ENCODE measurements at regions not wholly inside any gene's neighbourhood (a gene's known extent, or its start where the extent isn't known, plus 50 kb on each side); places are given as distances from the start of the nearest gene placed in this dataset.

- Mint-ChIP-seq H3K27me3 (ENCODE audit: insufficient read depth) (peaks cover 10% of the 10 kb centered on the region), H3K9me3 (no peaks in the 10 kb centered on the region), H3K4me3 (no peak overlapping the region), H3K27ac (no peak overlapping the region), H3K4me1 (ENCODE audit: low read depth) (no peaks in the 10 kb centered on the region), H3K36me3 (ENCODE audit: low read depth) (no peaks in the 10 kb centered on the region)
- DNase-seq (ENCODE audit: low spot score) = no peak
- intact Hi-C loops (cut with micrococcal nuclease) = no loop called here
These were observed 89.2 kb downstream of the RIPK4 start for GRCh38 chr21:41677671-41678015.

GRCh38 chr21:41676198-41676597 lies 90.7 kb downstream of the RIPK4 start:
- Mint-ChIP-seq H3K4me3 (no peak overlapping the region), H3K9me3 (no peaks in the 10 kb centered on the region), H3K27ac (no peak overlapping the region), H3K4me1 (ENCODE audit: low read depth) (peaks cover 8% of the 10 kb centered on the region), H3K36me3 (ENCODE audit: low read depth) (no peaks in the 10 kb centered on the region), H3K27me3 (ENCODE audit: insufficient read depth) (peaks cover 10% of the 10 kb centered on the region)
- DNase-seq (ENCODE audit: low spot score) = no peak
- intact Hi-C loops (cut with micrococcal nuclease) = no loop called here

GRCh38 chr21:41675574-41675973 lies 91.3 kb downstream of the RIPK4 start:
- no peak overlapping the region for H3K4me3 Mint-ChIP-seq
- peaks cover 10% of the 10 kb centered on the region for H3K4me1 Mint-ChIP-seq (ENCODE audit: low read depth)

DNA sequence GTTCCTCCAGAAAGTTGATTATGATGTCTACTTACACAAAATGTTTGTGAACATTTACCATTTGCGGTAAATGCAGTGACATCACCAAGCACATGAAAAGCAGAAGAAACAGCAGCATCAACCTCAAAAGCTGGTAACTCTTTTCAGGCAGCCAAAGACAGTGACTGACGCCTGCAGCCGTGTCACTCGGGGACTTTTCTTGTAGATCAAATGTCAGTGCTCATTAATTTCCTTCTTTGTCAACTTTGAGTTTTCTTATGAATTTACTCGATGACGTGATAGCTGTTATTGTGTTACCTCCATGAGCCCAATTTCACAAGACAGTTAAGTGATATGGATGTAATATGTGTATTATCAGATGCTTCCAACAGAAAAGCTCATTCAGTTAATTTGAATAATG lies 92.5 kb downstream of the RIPK4 start:
- intact Hi-C loops (cut with micrococcal nuclease) = no loop called here
- H3K9me3 Mint-ChIP-seq = no peaks in the 10 kb centered on the region
- H3K36me3 Mint-ChIP-seq (ENCODE audit: low read depth) = no peaks in the 10 kb centered on the region
- H3K4me3 Mint-ChIP-seq = no peak overlapping the region
- H3K27me3 Mint-ChIP-seq (ENCODE audit: insufficient read depth) = peaks cover 10% of the 10 kb centered on the region
- no peak for DNase-seq (ENCODE audit: low spot score)
- H3K27ac Mint-ChIP-seq = no peak overlapping the region
- peaks cover 10% of the 10 kb centered on the region for H3K4me1 Mint-ChIP-seq (ENCODE audit: low read depth)

More at GRCh38 chr21:41675574-41675973, 91.3 kb downstream of the RIPK4 start:
- peaks cover 10% of the 10 kb centered on the region for H3K27me3 Mint-ChIP-seq (ENCODE audit: insufficient read depth)
- no peak overlapping the region for H3K27ac Mint-ChIP-seq
- no peaks in the 10 kb centered on the region for H3K36me3 Mint-ChIP-seq (ENCODE audit: low read depth)
- intact Hi-C loops (cut with micrococcal nuclease) = no loop called here
- H3K9me3 Mint-ChIP-seq = no peaks in the 10 kb centered on the region
- DNase-seq (ENCODE audit: low spot score) = no peak

DNA sequence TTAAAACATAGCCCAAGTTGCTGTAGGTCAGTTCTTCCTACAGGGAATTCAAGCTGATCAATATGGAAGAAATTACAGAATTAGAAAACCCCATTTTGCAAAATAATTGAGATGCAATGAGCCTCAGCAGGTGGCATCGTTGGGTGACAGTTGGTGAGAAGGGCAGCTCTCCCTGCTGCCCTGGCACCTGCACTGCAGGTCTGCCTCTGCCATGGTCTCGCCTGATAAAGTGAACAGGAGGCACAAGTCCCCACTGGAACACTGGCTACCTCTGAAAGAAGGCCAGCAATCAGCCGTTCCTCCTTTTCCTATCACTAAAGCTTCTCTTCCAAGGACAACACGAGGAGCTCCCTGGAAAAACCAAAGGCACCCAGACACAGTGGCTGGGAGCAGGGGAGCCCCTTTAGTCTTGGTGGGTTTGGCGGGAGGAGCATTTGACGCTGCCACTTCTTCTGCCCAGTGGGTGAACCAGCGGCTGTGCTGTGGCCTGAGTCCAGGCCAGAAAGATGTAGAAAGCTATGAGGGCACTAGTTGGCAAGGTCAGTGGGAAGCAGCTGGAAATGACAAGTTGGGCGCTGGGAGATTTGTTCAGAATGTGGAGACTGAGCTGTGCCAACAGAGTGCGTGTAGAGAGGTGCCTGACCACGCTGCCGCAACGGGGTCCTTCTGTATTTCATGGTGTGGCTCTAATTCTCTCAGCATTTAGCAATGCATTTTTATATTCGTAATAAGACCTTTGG lies 93.1 kb downstream of the RIPK4 start:
- no peak for DNase-seq (ENCODE audit: low spot score)
- peaks cover 10% of the 10 kb centered on the region for H3K4me1 Mint-ChIP-seq (ENCODE audit: low read depth)
- H3K27ac Mint-ChIP-seq = no peak overlapping the region
- H3K4me3 Mint-ChIP-seq = no peak overlapping the region
- H3K9me3 Mint-ChIP-seq = no peaks in the 10 kb centered on the region
- no peaks in the 10 kb centered on the region for H3K36me3 Mint-ChIP-seq (ENCODE audit: low read depth)
- intact Hi-C loops (cut with micrococcal nuclease) = no loop called here
- peaks cover 7% of the 10 kb centered on the region for H3K27me3 Mint-ChIP-seq (ENCODE audit: insufficient read depth)

DNA sequence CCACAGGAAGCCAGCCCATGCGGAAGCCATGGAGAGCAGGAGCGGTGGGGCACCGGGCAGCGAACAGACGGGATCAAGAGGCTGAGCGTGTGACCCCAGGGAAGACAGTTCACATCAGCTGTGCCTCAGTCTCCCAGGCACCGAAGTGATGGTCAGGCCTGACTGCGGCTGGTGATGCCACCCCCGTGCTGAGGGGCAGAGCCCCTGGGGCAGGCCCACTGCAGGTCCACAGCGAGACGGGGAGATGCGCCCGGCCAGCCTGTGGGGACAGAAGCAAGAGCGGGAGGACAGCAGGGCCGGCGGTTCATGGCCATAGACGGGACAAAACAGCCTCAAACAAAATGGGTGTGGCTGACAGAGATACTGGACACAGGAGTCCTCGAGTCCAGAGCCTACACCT lies 93.8 kb downstream of the RIPK4 start:
- H3K9me3 Mint-ChIP-seq = no peaks in the 10 kb centered on the region
- no peak for DNase-seq (ENCODE audit: low spot score)
- H3K4me1 Mint-ChIP-seq (ENCODE audit: low read depth) = peaks cover 10% of the 10 kb centered on the region
- H3K36me3 Mint-ChIP-seq (ENCODE audit: low read depth) = no peaks in the 10 kb centered on the region
- peaks cover 7% of the 10 kb centered on the region for H3K27me3 Mint-ChIP-seq (ENCODE audit: insufficient read depth)
- H3K27ac Mint-ChIP-seq = no peak overlapping the region
- intact Hi-C loops (cut with micrococcal nuclease) = no loop called here
- H3K4me3 Mint-ChIP-seq = no peak overlapping the region

GRCh38 chr21:41672543-41672915 lies 94.3 kb downstream of the RIPK4 start:
- no peak overlapping the region for H3K27ac Mint-ChIP-seq
- H3K4me1 Mint-ChIP-seq (ENCODE audit: low read depth) = peaks cover 10% of the 10 kb centered on the region
- DNase-seq (ENCODE audit: low spot score) = no peak
- intact Hi-C loops (cut with micrococcal nuclease) = no loop called here
- no peak overlapping the region for H3K4me3 Mint-ChIP-seq
- no peaks in the 10 kb centered on the region for H3K36me3 Mint-ChIP-seq (ENCODE audit: low read depth)
- H3K27me3 Mint-ChIP-seq (ENCODE audit: insufficient read depth) = peaks cover 7% of the 10 kb centered on the region
- no peaks in the 10 kb centered on the region for H3K9me3 Mint-ChIP-seq

DNA sequence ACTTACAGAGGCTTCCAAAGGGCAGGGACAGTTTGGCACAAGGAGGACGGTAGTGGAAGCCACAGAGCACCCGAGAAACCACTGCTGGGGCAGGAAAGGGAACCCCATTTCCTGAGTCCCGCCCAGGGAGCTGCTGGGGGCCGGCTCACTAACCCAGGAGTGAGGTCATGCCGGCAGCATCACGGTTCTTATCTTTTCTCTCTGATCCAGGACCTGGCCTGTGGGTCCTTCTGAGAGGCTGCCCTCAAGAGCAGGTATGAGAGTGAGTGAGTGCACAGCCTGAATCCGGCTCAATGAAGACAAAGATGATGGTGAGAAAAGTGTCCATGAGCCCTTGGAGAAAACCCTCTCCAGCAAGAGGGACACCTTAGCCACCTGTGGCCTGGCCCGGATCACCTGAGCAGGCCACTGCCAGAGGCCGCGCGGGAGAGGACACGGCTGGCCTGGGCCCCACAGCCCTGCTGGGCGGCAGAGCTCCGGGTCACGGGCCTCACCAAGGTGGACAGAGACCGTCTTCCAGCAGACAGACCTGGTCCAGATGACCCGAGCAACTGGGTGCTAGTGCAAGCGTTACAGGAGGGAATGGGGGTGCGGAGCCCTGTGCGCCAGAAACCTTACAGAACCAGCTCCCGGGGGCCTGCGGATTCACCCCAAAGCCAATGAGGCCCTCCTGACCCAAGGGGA lies 94.9 kb downstream of the RIPK4 start:
- no peak overlapping the region for H3K4me3 Mint-ChIP-seq
- no peak overlapping the region for H3K27ac Mint-ChIP-seq
- H3K36me3 Mint-ChIP-seq (ENCODE audit: low read depth) = no peaks in the 10 kb centered on the region
- peaks cover 7% of the 10 kb centered on the region for H3K27me3 Mint-ChIP-seq (ENCODE audit: insufficient read depth)
- H3K4me1 Mint-ChIP-seq (ENCODE audit: low read depth) = peaks cover 10% of the 10 kb centered on the region
- H3K9me3 Mint-ChIP-seq = no peaks in the 10 kb centered on the region
- DNase-seq (ENCODE audit: low spot score) = no peak
- intact Hi-C loops (cut with micrococcal nuclease) = no loop called here

GRCh38 chr21:41671212-41671762 lies 95.6 kb downstream of the RIPK4 start:
- no peaks in the 10 kb centered on the region for H3K36me3 Mint-ChIP-seq (ENCODE audit: low read depth)

DNA sequence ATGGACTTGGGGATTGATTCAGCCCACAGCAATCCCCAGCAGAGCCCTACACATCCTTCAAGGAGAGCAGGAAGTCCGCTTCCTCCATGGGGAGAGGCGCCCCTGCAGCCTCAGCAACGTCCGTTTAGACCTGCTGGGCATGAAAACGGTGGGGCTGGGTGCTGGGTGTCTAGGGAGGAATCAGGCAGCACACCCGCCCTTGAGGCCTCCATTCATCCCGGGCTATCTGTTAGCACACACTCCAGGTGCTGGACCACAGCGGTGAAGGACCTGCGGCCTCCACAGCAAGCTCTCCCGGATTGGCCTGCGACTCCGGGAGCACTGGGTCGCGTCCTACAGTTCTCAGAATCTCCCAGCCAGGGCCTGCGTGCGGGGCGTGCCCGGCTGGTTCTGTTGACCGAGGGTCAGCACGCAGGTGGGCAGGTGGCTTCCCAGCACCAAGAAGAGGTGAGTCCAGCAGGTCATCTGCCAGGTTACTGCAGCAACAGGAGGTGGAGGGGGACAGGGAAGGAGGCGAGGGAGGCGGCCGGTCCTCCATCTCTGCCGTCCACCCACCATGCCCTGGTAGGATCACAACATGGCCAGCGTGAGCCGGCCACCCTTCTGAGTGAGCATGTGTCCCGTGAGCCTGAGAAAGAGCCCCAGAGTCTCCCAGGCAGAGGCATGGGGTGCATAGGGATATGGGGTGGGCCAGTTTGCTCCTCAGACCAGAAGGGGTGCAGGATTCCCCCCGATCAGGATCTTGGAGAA lies 96.6 kb downstream of the RIPK4 start:
- Mint-ChIP-seq H3K27me3 (ENCODE audit: insufficient read depth) (peaks cover 4% of the 10 kb centered on the region), H3K9me3 (no peaks in the 10 kb centered on the region), H3K4me3 (no peak overlapping the region), H3K27ac (no peak overlapping the region), H3K36me3 (ENCODE audit: low read depth) (no peaks in the 10 kb centered on the region), H3K4me1 (ENCODE audit: low read depth) (peaks cover 10% of the 10 kb centered on the region)
- DNase-seq (ENCODE audit: low spot score) = no peak
- intact Hi-C loops (cut with micrococcal nuclease) = no loop called here

More at GRCh38 chr21:41671212-41671762, 95.6 kb downstream of the RIPK4 start:
- peaks cover 7% of the 10 kb centered on the region for H3K27me3 Mint-ChIP-seq (ENCODE audit: insufficient read depth)
- no peak for DNase-seq (ENCODE audit: low spot score)
- no peak overlapping the region for H3K27ac Mint-ChIP-seq
- H3K4me1 Mint-ChIP-seq (ENCODE audit: low read depth) = peaks cover 10% of the 10 kb centered on the region
- H3K4me3 Mint-ChIP-seq = no peak overlapping the region
- intact Hi-C loops (cut with micrococcal nuclease) = no loop called here
- H3K9me3 Mint-ChIP-seq = no peaks in the 10 kb centered on the region

- Mint-ChIP-seq H3K4me1 (ENCODE audit: low read depth) (peaks cover 10% of the 10 kb centered on the region), H3K27ac (no peak overlapping the region), H3K4me3 (no peak overlapping the region), H3K9me3 (no peaks in the 10 kb centered on the region), H3K27me3 (ENCODE audit: insufficient read depth) (peaks cover 2% of the 10 kb centered on the region), H3K36me3 (ENCODE audit: low read depth) (no peaks in the 10 kb centered on the region)
- no peak for DNase-seq (ENCODE audit: low spot score)
- intact Hi-C loops (cut with micrococcal nuclease) = no loop called here
These were observed 97.4 kb downstream of the RIPK4 start for GRCh38 chr21:41669533-41669830.

GRCh38 chr21:41668686-41669532 lies 97.9 kb downstream of the RIPK4 start:
- peaks cover 10% of the 10 kb centered on the region for H3K4me1 Mint-ChIP-seq (ENCODE audit: low read depth)
- intact Hi-C loops (cut with micrococcal nuclease) = no loop called here
- H3K27ac Mint-ChIP-seq = no peak overlapping the region
- H3K36me3 Mint-ChIP-seq (ENCODE audit: low read depth) = no peaks in the 10 kb centered on the region
- no peak overlapping the region for H3K4me3 Mint-ChIP-seq
- H3K27me3 Mint-ChIP-seq (ENCODE audit: insufficient read depth) = peaks cover under 1% of the 10 kb centered on the region
- DNase-seq (ENCODE audit: low spot score) = no peak
- H3K9me3 Mint-ChIP-seq = no peaks in the 10 kb centered on the region

All from activated T-helper 1 cell treated with anti-CD3 and anti-CD28 coated beads, Interleukin-12 subunit alpha, Interleukin-12 subunit beta, Interleukin-2, Interleukin-4 antibody, amounts not matched to agents 30 ng/mL and 10 ng/mL and 1 ng/mL, durations not matched to agents 14 hours and 24 hours and 36 hours (primary cell).